Neural progenitor cell (in vitro differentiated cells): ENCODE measurements at regions not wholly inside any gene's neighbourhood (a gene's known extent, or its start where the extent isn't known, plus 50 kb on each side); places are given as distances from the start of the nearest gene placed in this dataset.

Source experiments
- EZH2 ChIP-seq: fragments of 200-600 bp; sonication (generic); IDR thresholded peaks from 2 replicates; pipeline ENCODE4 v1.6.1; 2017; ENCODE audit warnings: antibody characterized with exemption, mild to moderate bottlenecking, moderate library complexity
- EZH2phosphoT487 ChIP-seq: fragments of 200-600 bp; sonication (generic); IDR thresholded peaks from 2 replicates; pipeline ENCODE4 v1.6.1; 2017; ENCODE audit warnings: antibody characterized with exemption
- TF ChIP-seq, protein P1 (sequence below): fragments of 200-600 bp; sonication (generic); IDR thresholded peaks from 2 replicates; pipeline ENCODE4 v1.5.1; 2017; ENCODE audit warnings: antibody characterized with exemption, mild to moderate bottlenecking

DNA sequence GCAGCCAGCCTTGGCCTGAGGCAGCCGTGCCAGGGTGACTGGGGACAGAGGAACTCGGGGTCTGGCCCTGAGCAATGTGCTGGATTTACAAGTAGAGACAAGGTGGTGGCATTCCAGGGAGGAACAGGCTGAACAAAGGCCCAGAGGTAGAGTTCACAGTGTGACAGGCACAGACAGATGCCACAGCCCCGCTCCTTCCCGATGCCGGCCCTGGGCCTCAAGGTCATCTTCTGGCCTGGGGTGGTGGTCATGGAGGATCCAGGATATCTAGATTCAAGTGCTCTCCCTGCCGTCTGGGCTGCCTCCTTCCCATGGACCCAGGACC lies 68.9 kb upstream of the COL13A1 start:
- TF ChIP-seq EZH2: no peak
- TF ChIP-seq, protein P1, sequence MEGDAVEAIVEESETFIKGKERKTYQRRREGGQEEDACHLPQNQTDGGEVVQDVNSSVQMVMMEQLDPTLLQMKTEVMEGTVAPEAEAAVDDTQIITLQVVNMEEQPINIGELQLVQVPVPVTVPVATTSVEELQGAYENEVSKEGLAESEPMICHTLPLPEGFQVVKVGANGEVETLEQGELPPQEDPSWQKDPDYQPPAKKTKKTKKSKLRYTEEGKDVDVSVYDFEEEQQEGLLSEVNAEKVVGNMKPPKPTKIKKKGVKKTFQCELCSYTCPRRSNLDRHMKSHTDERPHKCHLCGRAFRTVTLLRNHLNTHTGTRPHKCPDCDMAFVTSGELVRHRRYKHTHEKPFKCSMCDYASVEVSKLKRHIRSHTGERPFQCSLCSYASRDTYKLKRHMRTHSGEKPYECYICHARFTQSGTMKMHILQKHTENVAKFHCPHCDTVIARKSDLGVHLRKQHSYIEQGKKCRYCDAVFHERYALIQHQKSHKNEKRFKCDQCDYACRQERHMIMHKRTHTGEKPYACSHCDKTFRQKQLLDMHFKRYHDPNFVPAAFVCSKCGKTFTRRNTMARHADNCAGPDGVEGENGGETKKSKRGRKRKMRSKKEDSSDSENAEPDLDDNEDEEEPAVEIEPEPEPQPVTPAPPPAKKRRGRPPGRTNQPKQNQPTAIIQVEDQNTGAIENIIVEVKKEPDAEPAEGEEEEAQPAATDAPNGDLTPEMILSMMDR: no peak
- TF ChIP-seq EZH2phosphoT487: no peak
